ENCODE measurements at regions not wholly inside any gene's neighbourhood (a gene's known extent, or its start where the extent isn't known, plus 50 kb on each side); places are given as distances from the start of the nearest gene placed in this dataset.

- TF ChIP-seq, protein P1, sequence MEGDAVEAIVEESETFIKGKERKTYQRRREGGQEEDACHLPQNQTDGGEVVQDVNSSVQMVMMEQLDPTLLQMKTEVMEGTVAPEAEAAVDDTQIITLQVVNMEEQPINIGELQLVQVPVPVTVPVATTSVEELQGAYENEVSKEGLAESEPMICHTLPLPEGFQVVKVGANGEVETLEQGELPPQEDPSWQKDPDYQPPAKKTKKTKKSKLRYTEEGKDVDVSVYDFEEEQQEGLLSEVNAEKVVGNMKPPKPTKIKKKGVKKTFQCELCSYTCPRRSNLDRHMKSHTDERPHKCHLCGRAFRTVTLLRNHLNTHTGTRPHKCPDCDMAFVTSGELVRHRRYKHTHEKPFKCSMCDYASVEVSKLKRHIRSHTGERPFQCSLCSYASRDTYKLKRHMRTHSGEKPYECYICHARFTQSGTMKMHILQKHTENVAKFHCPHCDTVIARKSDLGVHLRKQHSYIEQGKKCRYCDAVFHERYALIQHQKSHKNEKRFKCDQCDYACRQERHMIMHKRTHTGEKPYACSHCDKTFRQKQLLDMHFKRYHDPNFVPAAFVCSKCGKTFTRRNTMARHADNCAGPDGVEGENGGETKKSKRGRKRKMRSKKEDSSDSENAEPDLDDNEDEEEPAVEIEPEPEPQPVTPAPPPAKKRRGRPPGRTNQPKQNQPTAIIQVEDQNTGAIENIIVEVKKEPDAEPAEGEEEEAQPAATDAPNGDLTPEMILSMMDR (IDR thresholded peaks at IDR 0.05), result no peak
- TF ChIP-seq EZH2 (IDR thresholded peaks at IDR 0.05; ENCODE audit: borderline replicate concordance, insufficient read depth, low read depth, low read length, poor library complexity, severe bottlenecking), result no peak
Observed at GRCh38 chr5:164934561-164934960, 1429.1 kb downstream of the MAT2B start.
